Inflammatory macrophage treated with lipopolysaccharide for 1 hour (primary cell): ENCODE measurements at regions not wholly inside any gene's neighbourhood (a gene's known extent, or its start where the extent isn't known, plus 50 kb on each side); places are given as distances from the start of the nearest gene placed in this dataset.
"Not testable (repeated sequence)": the region's sequence is repeated elsewhere in the genome, so short reads cannot be mapped to it uniquely, and the experiment has no call there.

Source experiments
- DNase-seq, 2 donors: peaks; one replicate each; pipeline ENCODE4 v3.0.0-alpha.2; 2020 to 2022

- DNase-seq, result no peak
Observed at GRCh38 chr2:67318031-67318430, 79.1 kb upstream of the ETAA1 start.

GRCh38 chr2:67318563-67318962, 78.6 kb upstream of the ETAA1 start:
- DNase-seq, result no peak

- no peak for DNase-seq
Observed at GRCh38 chr2:67318993-67319481, 78.1 kb upstream of the ETAA1 start.

- DNase-seq, result no peak
Observed at GRCh38 chr2:67320861-67321587, 76.1 kb upstream of the ETAA1 start.

GRCh38 chr2:67321588-67321903, 75.6 kb upstream of the ETAA1 start:
- DNase-seq, result no peak

GRCh38 chr2:67322353-67323001, 74.7 kb upstream of the ETAA1 start:
- no peak for DNase-seq

GRCh38 chr2:67323209-67323991, 73.7 kb upstream of the ETAA1 start:
- no peak for DNase-seq

- no peak for DNase-seq
Observed at GRCh38 chr2:67329513-67329912, 67.6 kb upstream of the ETAA1 start.

- no peak for DNase-seq
Observed at GRCh38 chr2:67329951-67330350, 67.2 kb upstream of the ETAA1 start.

GRCh38 chr2:67331419-67332086, 65.6 kb upstream of the ETAA1 start:
- DNase-seq, result not testable (repeated sequence)

- DNase-seq, result no peak
Observed at GRCh38 chr2:67337903-67338302, 59.2 kb upstream of the ETAA1 start.

- no peak for DNase-seq
Observed at GRCh38 chr2:67338601-67339233, 58.4 kb upstream of the ETAA1 start.

GRCh38 chr2:67339234-67339885, 57.8 kb upstream of the ETAA1 start:
- no peak for DNase-seq

GRCh38 chr2:67340133-67341011, 56.8 kb upstream of the ETAA1 start:
- DNase-seq, result no peak

- DNase-seq, result no peak
Observed at GRCh38 chr2:67341012-67341318, 56.2 kb upstream of the ETAA1 start.

GRCh38 chr2:67341336-67341735, 55.8 kb upstream of the ETAA1 start:
- no peak for DNase-seq

GRCh38 chr2:67342394-67342793, 54.7 kb upstream of the ETAA1 start:
- DNase-seq, result no peak

GRCh38 chr2:67346718-67347407, 50.3 kb upstream of the ETAA1 start:
- DNase-seq, result no peak
